GM12878 (cell line): ENCODE measurements at regions not wholly inside any gene's neighbourhood (a gene's known extent, or its start where the extent isn't known, plus 50 kb on each side); places are given as distances from the start of the nearest gene placed in this dataset.

ENCODE experiments used
- ATAC-seq: fragments of 200-7000 bp; cut with Tn5 transposase; 3 replicates; pipeline ENCODE4 v1.9.1; 2020; ENCODE audit warnings: mild to moderate bottlenecking, moderate library complexity
- BruUV-seq: library from RNA; stranded (reverse); fragments of 400-500 nt; replicated peaks from 2 replicates; lab custom pipeline; 2021; lab: Mats Ljungman, UMichigan
- CTCF ChIA-PET: fragments of 300-600 bp; sonication (Branson Sonifier 250); formaldehyde crosslinking; extraction: SDS; loops from one replicate; lab custom pipeline; 2021; ENCODE audit warnings: inconsistent platforms; lab: Yijun Ruan, JAX
- POLR2A ChIA-PET: fragments of 350-600 bp; formaldehyde crosslinking; extraction: SDS; loops from one replicate; lab custom pipeline; 2021; ENCODE audit warnings: inconsistent platforms; lab: Charles Lee
- RAD21 ChIA-PET: fragments of 300-600 bp; sonication (Branson Sonifier 250); formaldehyde crosslinking; loops from one replicate; lab custom pipeline; 2023; ENCODE audit warnings: antibody characterized with exemption; ENCODE audit not compliant: unreplicated experiment; lab: Charles Lee
- SMC1A ChIA-PET: fragments of 300-600 bp; sonication (Branson Sonifier 250); formaldehyde crosslinking; loops from one replicate; lab custom pipeline; 2023; ENCODE audit not compliant: unreplicated experiment, uncharacterized antibody; lab: Charles Lee
- DNase-seq: peaks from one replicate; pipeline ENCODE4 v3.0.0-alpha.2; 2011; ENCODE audit warnings: low read depth, low spot score
- FAIRE-seq: peaks from 3 replicates; lab custom pipeline; 2011; peaks lifted over from hg19 to GRCh38; lab: Jason Lieb, UNC
- H2AFZ ChIP-seq: 2 replicates; pipeline ENCODE4 v1.6.0; 2011; ENCODE audit warnings: low read depth, low read length, control low read depth; ENCODE audit not compliant: control insufficient read depth
- H3K27ac ChIP-seq: 2 replicates; pipeline ENCODE4 v1.5.1; 2011; ENCODE audit warnings: control low read depth; ENCODE audit not compliant: control insufficient read depth, insufficient read depth
- H3K27me3 ChIP-seq, 2 experiments: replicated peaks in 1 of 2; 2 replicates each; pipeline versions ENCODE4 v1.6.0 to v1.6.1; 2011; ENCODE audit warnings: low read length in 1 of 2; ENCODE audit not compliant: control insufficient read depth in 2 of 2, insufficient read depth in 2 of 2
- H3K36me3 ChIP-seq, 2 experiments: 2 replicates each; pipeline ENCODE4 v1.5.1; 2011; ENCODE audit warnings: low read length in 1 of 2; ENCODE audit not compliant: control insufficient read depth in 2 of 2, insufficient read depth in 2 of 2
- H3K4me1 ChIP-seq: 2 replicates; pipeline ENCODE4 v1.6.1; 2011; ENCODE audit warnings: mild to moderate bottlenecking, low read length, moderate library complexity, mixed read lengths; ENCODE audit not compliant: control insufficient read depth, insufficient read depth
- H3K4me2 ChIP-seq: 2 replicates; pipeline ENCODE4 v1.6.0; 2011; ENCODE audit warnings: control low read depth; ENCODE audit not compliant: control insufficient read depth, insufficient read depth
- H3K4me3 ChIP-seq: fragments of 200-600 bp; sonication (generic); 2 replicates; pipeline ENCODE4 v1.5.1; 2016
- H3K79me2 ChIP-seq: 2 replicates; pipeline ENCODE4 v1.6.0; 2011; ENCODE audit warnings: low read length; ENCODE audit not compliant: control insufficient read depth, insufficient read depth
- H3K9ac ChIP-seq: 2 replicates; pipeline ENCODE4 v1.8.0; 2011; ENCODE audit warnings: low read length, control low read depth, mixed read lengths; ENCODE audit not compliant: control insufficient read depth, insufficient read depth
- H3K9me3 ChIP-seq: replicated peaks from 3 replicates; pipeline ENCODE4 v1.5.1; 2011; ENCODE audit warnings: mild to moderate bottlenecking, low read length; ENCODE audit not compliant: control insufficient read depth, insufficient read depth
- H4K20me1 ChIP-seq: 2 replicates; pipeline ENCODE4 v1.6.0; 2011; ENCODE audit not compliant: control insufficient read depth, insufficient read depth
- ZNF207 ChIP-seq: fragments of 450-650 bp; IDR thresholded peaks from 2 replicates; pipeline ENCODE4 v1.6.1; 2014; ENCODE audit warnings: antibody characterized with exemption, mild to moderate bottlenecking, borderline replicate concordance
- WGBS: methylation state at CpG from one replicate; pipeline ENCODE4 v1.1.6; 2016; ENCODE audit warnings: low lambda C conversion rate; ENCODE audit not compliant: insufficient replicate concordance, insufficient coverage; ENCODE audit errors: missing lambda C conversion rate; 5-methylcytosine and 5-hydroxymethylcytosine counted together
- in situ Hi-C: fragments of 300-500 bp; cut with MboI; formaldehyde crosslinking; loops from 9 replicates; pipeline ENCODE4 v1.14.3; 2018; ENCODE audit warnings: mixed read lengths
- intact Hi-C: fragments of 100-400 bp; cut with micrococcal nuclease; formaldehyde crosslinking; loops from one replicate; pipeline ENCODE4 v1.14.2; 2022; ENCODE audit not compliant: unreplicated experiment
- TF ChIP-seq, protein P1 (sequence below), 3 experiments: IDR thresholded peaks in 2 of 3; conservative IDR thresholded peaks in 1 of 3; 2 replicates each; pipeline ENCODE4 v1.5.1; 2011; ENCODE audit warnings: low read depth in 3 of 3, low read length in 3 of 3, mild to moderate bottlenecking in 3 of 3, control low read depth in 2 of 3, moderate library complexity in 2 of 3, inconsistent platforms in 1 of 3, mixed read lengths in 1 of 3; ENCODE audit not compliant: control insufficient read depth in 2 of 3, insufficient read depth in 1 of 3; ENCODE audit errors: extremely low read depth in 1 of 3

GRCh38 chr11:29260939-29261705, 755.7 kb downstream of the KCNA4 start:
- DNase-seq (no peak), FAIRE-seq (no peak), ATAC-seq (peak; percentile 58)
- H3K9me3 ChIP-seq = no peaks in the 10 kb centered on the region
- H3K4me3 ChIP-seq = no peak overlapping the region
- SMC1A ChIA-PET = interaction anchor here (0.9 to 3.3 kb wide), 6 partner anchors 11 to 73 kb away, joined by 3 to 16 read pairs (median 7); no protein-coding TSS in a partner anchor
- intact Hi-C loops (no loop called here), in situ Hi-C loops (no loop called here)
- H3K27me3 ChIP-seq = 0 out of 4 replicates have a peak, but pooled peaks cover 0 to 2% of the 10 kb centered on the region in 2 experiments
- H4K20me1 ChIP-seq = no peaks in the 10 kb centered on the region
- no TSS peak for BruUV-seq
- RAD21 ChIA-PET = interaction anchor here (0.7 to 1.9 kb wide), 4 partner anchors 33 to 73 kb away, joined by 3 to 21 read pairs (median 5); no protein-coding TSS in a partner anchor
- 7% methylated on average over 3 of the region's 3 CpGs for WGBS
- H3K4me2 ChIP-seq = no peak overlapping the region
- POLR2A ChIA-PET = interaction anchor here (0.5 to 1.5 kb wide), 2 partner anchors 67 to 220 kb away, joined by 3 to 4 read pairs; no protein-coding TSS in a partner anchor
- H3K36me3 ChIP-seq = no peaks in the 10 kb centered on the region
- H3K79me2 ChIP-seq = no peaks in the 10 kb centered on the region
- CTCF ChIA-PET = interaction anchor here (0.8 to 4.8 kb wide), 7 partner anchors 10 to 73 kb away, joined by 3 to 18 read pairs (median 7); no protein-coding TSS in a partner anchor
- H3K27ac ChIP-seq = no peak overlapping the region
- H3K9ac ChIP-seq = no peak overlapping the region
- TF ChIP-seq ZNF207 = no peak
- TF ChIP-seq, protein P1, sequence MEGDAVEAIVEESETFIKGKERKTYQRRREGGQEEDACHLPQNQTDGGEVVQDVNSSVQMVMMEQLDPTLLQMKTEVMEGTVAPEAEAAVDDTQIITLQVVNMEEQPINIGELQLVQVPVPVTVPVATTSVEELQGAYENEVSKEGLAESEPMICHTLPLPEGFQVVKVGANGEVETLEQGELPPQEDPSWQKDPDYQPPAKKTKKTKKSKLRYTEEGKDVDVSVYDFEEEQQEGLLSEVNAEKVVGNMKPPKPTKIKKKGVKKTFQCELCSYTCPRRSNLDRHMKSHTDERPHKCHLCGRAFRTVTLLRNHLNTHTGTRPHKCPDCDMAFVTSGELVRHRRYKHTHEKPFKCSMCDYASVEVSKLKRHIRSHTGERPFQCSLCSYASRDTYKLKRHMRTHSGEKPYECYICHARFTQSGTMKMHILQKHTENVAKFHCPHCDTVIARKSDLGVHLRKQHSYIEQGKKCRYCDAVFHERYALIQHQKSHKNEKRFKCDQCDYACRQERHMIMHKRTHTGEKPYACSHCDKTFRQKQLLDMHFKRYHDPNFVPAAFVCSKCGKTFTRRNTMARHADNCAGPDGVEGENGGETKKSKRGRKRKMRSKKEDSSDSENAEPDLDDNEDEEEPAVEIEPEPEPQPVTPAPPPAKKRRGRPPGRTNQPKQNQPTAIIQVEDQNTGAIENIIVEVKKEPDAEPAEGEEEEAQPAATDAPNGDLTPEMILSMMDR (IDR thresholded peaks at IDR 0.05 in 2 of 3, conservative IDR thresholded peaks at IDR 0.05 in 1 of 3; ENCODE audit: control insufficient read depth in 2 of 3, extremely low read depth in 1 of 3, insufficient read depth in 1 of 3, low read depth in 3 of 3, low read length in 3 of 3) = 0 out of 6 replicates have a peak, but pooled peaks of 1 of the 3 experiments have one; percentile 6
- H3K4me1 ChIP-seq = no peaks in the 10 kb centered on the region
- H2AFZ ChIP-seq = no peak overlapping the region
